GM10266 (cell line): ENCODE measurements at regions not wholly inside any gene's neighbourhood (a gene's known extent, or its start where the extent isn't known, plus 50 kb on each side); places are given as distances from the start of the nearest gene placed in this dataset.

ENCODE experiments used
- DNase-seq: peaks from one replicate; pipeline ENCODE4 v3.0.0; 2012; ENCODE audit errors: extremely low spot score
- CTCF ChIP-seq: IDR thresholded peaks from 2 replicates; pipeline ENCODE4 v1.5.1; 2012; ENCODE audit warnings: mild to moderate bottlenecking, low read depth; ENCODE audit not compliant: control insufficient read depth, insufficient read depth; ENCODE audit errors: missing control alignments

- DNase-seq = no peak
- TF ChIP-seq CTCF = no peak
Measured at GRCh38 chr10:91126471-91126870, 94.0 kb upstream of the PCGF5 start.

GRCh38 chr10:91127341-91128082, 93.0 kb upstream of the PCGF5 start:
- no peak for TF ChIP-seq CTCF
- DNase-seq = no peak

GRCh38 chr10:91135113-91135512, 85.3 kb upstream of the PCGF5 start:
- DNase-seq = no peak
- TF ChIP-seq CTCF = no peak

- TF ChIP-seq CTCF = no peak
- no peak for DNase-seq
Measured at GRCh38 chr10:91137011-91137643, 83.3 kb upstream of the PCGF5 start.

- no peak for DNase-seq
Measured at GRCh38 chr10:91137822-91138221, 82.6 kb upstream of the PCGF5 start.

GRCh38 chr10:91140995-91141549, 79.4 kb upstream of the PCGF5 start:
- DNase-seq = no peak
- no peak for TF ChIP-seq CTCF

More at GRCh38 chr10:91137822-91138221, 82.6 kb upstream of the PCGF5 start:
- no peak for TF ChIP-seq CTCF

GRCh38 chr10:91144961-91145360, 75.5 kb upstream of the PCGF5 start:
- no peak for DNase-seq
- TF ChIP-seq CTCF = no peak
